HL-60 (cell line): ENCODE measurements at regions not wholly inside any gene's neighbourhood (a gene's known extent, or its start where the extent isn't known, plus 50 kb on each side); places are given as distances from the start of the nearest gene placed in this dataset.

Source experiments
- DNase-seq, 2 experiments: peaks; one replicate each; pipeline ENCODE4 v3.0.0-alpha.2; 2010 to 2020; ENCODE audit warnings: low read depth in 1 of 2, low spot score in 1 of 2
- H3K27ac ChIP-seq: fragments of 250-450 bp; sonication (Bioruptor Pico); replicated peaks from 2 replicates; pipeline ENCODE4 v1.5.1; 2020; ENCODE audit warnings: mild to moderate bottlenecking, moderate library complexity
- H3K27me3 ChIP-seq: fragments of 250-450 bp; sonication (Bioruptor Pico); 2 replicates; pipeline ENCODE4 v1.5.1; 2021; ENCODE audit warnings: mild to moderate bottlenecking, moderate library complexity; ENCODE audit not compliant: insufficient read depth, poor library complexity, severe bottlenecking
- H3K4me3 ChIP-seq: replicated peaks from 2 replicates; pipeline ENCODE4 v1.5.1; 2011; ENCODE audit warnings: mild to moderate bottlenecking, control low read depth, low read length; ENCODE audit not compliant: insufficient read depth
- CTCF ChIP-seq: IDR thresholded peaks from one replicate; pipeline ENCODE4 v1.5.1; 2011; ENCODE audit warnings: low read length, control low read depth, inconsistent platforms; ENCODE audit not compliant: insufficient read depth
- GABPA ChIP-seq: IDR thresholded peaks from 2 replicates; pipeline ENCODE4 v1.6.1; 2012; ENCODE audit warnings: low read depth
- POLR2AphosphoS5 ChIP-seq: IDR thresholded peaks from 2 replicates; pipeline ENCODE4 v1.6.1; 2012; ENCODE audit warnings: low read depth
- SPI1 ChIP-seq: IDR thresholded peaks from 2 replicates; pipeline ENCODE4 v1.6.1; 2012; ENCODE audit warnings: low read depth, mild to moderate bottlenecking, borderline replicate concordance
- TF ChIP-seq, protein P1 (sequence below): IDR thresholded peaks from 2 replicates; pipeline ENCODE4 v1.6.1; 2012; ENCODE audit warnings: low read depth; ENCODE audit not compliant: insufficient replicate concordance

DNA sequence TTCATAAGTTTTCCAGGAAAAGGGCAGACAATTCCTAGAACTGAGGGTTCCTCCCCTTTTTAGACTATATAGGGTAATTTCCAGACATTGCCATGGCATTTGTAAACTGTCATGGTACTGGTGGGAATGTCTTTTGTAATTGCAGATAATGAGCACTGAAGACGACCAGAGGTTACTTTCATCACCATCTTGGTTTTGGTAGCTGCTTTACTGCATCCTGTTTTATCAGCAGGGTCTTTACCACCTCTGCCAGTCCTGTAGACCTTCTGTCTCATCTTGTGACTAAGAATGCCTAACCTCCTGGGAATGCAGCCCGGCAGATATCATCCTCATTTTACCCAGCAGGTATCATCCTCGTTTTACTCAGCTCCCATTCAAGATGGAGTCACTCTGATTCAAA lies 583.9 kb upstream of the KLHL29 start:
- Histone ChIP-seq H3K4me3 (no peak overlapping the region), H3K27me3 (no peaks in the 10 kb centered on the region), H3K27ac (no peak overlapping the region)
- TF ChIP-seq, protein P1, sequence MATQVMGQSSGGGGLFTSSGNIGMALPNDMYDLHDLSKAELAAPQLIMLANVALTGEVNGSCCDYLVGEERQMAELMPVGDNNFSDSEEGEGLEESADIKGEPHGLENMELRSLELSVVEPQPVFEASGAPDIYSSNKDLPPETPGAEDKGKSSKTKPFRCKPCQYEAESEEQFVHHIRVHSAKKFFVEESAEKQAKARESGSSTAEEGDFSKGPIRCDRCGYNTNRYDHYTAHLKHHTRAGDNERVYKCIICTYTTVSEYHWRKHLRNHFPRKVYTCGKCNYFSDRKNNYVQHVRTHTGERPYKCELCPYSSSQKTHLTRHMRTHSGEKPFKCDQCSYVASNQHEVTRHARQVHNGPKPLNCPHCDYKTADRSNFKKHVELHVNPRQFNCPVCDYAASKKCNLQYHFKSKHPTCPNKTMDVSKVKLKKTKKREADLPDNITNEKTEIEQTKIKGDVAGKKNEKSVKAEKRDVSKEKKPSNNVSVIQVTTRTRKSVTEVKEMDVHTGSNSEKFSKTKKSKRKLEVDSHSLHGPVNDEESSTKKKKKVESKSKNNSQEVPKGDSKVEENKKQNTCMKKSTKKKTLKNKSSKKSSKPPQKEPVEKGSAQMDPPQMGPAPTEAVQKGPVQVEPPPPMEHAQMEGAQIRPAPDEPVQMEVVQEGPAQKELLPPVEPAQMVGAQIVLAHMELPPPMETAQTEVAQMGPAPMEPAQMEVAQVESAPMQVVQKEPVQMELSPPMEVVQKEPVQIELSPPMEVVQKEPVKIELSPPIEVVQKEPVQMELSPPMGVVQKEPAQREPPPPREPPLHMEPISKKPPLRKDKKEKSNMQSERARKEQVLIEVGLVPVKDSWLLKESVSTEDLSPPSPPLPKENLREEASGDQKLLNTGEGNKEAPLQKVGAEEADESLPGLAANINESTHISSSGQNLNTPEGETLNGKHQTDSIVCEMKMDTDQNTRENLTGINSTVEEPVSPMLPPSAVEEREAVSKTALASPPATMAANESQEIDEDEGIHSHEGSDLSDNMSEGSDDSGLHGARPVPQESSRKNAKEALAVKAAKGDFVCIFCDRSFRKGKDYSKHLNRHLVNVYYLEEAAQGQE, result no peak
- no peak for DNase-seq

- DNase-seq, result no peak
- Histone ChIP-seq H3K27ac (no peak overlapping the region), H3K27me3 (no peaks in the 10 kb centered on the region), H3K4me3 (no peak overlapping the region)
- TF ChIP-seq, protein P1, result no peak
- TF ChIP-seq CTCF (no peak), POLR2AphosphoS5 (no peak), GABPA (no peak), SPI1 (no peak)
Observed at GRCh38 chr2:22801970-22802369, 583.0 kb upstream of the KLHL29 start.

DNA sequence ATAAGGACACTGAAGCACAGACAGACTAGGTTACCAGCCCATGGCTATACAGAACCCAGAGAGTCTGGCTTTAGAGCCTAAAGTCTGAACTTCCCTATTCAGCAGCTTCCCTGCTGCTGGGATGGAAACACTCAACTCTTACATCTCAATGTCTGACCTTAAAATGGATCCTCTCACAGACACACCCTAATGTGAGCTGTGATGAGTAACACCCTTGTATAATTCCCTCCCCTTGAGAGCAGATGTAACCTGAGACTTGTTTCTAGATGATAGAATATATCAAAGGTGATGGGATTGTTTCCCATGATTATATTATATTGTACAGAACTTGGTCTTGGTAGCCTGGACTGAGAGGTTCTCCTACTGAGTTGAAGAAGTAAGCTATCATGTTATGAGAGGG lies 577.1 kb upstream of the KLHL29 start:
- H3K27me3 ChIP-seq, result no peaks in the 10 kb centered on the region
- no peak overlapping the region for H3K4me3 ChIP-seq
- TF ChIP-seq GABPA (no peak), SPI1 (no peak), POLR2AphosphoS5 (no peak), CTCF (no peak)
- TF ChIP-seq, protein P1, result no peak
- no peak for DNase-seq
- no peak overlapping the region for H3K27ac ChIP-seq

DNA sequence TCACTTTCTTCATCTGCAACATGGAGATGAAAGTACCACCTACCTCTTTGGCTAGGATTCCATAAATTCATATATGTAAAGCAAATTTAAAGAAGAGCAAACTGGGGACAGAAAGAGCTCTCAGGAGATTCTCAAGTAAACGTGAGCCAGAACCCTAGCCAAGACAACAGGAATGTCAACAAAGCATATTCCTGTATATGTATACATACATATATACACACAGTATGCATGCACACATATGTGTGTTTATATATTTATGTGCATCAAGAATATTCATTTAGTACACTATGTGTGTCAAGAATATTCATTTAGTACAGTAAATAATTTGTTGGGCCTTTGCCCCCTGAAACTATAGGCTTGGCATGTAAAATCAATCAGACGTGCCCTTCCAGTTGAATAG lies 574.4 kb upstream of the KLHL29 start:
- no peak for DNase-seq
- no peak overlapping the region for H3K4me3 ChIP-seq
- H3K27ac ChIP-seq, result no peak overlapping the region
- TF ChIP-seq GABPA (no peak), POLR2AphosphoS5 (no peak), SPI1 (no peak), CTCF (no peak)
- TF ChIP-seq, protein P1, result no peak
- H3K27me3 ChIP-seq, result no peaks in the 10 kb centered on the region
